Thoracic aorta (tissue), 2 donors: ENCODE measurements at regions not wholly inside any gene's neighbourhood (a gene's known extent, or its start where the extent isn't known, plus 50 kb on each side); places are given as distances from the start of the nearest gene placed in this dataset.

ENCODE experiments used
- ATAC-seq: fragments of 150-250 bp; one replicate; pipeline ENCODE4 v1.8.0; 2017; ENCODE audit warnings: low read depth; ENCODE audit not compliant: insufficient number of reproducible peaks, low FRiP score
- DNase-seq: peaks from one replicate; pipeline ENCODE4 v3.0.0-alpha.2; 2020; ENCODE audit warnings: low spot score
- H3K27ac ChIP-seq, 2 donors: fragments of 200-600 bp; sonication (generic); 1 replicate in 1 of 2; 2 replicates in 1 of 2; pipeline ENCODE4 v1.5.1; 2016; ENCODE audit warnings: mild to moderate bottlenecking in 2 of 2, moderate library complexity in 2 of 2
- H3K27me3 ChIP-seq: fragments of 200-600 bp; sonication (generic); replicated peaks from 2 replicates; pipeline ENCODE4 v1.6.0; 2016; ENCODE audit warnings: mild to moderate bottlenecking; ENCODE audit not compliant: insufficient read depth
- H3K36me3 ChIP-seq: fragments of 200-600 bp; sonication (generic); one replicate; pipeline ENCODE4 v1.5.1; 2016
- H3K4me1 ChIP-seq, 2 donors: fragments of 200-600 bp; sonication (generic); 1 replicate in 1 of 2; 2 replicates in 1 of 2; pipeline versions ENCODE4 v1.5.1 to v1.6.0; 2016; ENCODE audit warnings: low read depth in 2 of 2, mild to moderate bottlenecking in 1 of 2; ENCODE audit not compliant: control insufficient read depth in 1 of 2
- H3K4me3 ChIP-seq: fragments of 200-600 bp; sonication (generic); 2 replicates; pipeline ENCODE4 v1.5.1; 2016; ENCODE audit warnings: mild to moderate bottlenecking
- H3K9me3 ChIP-seq: fragments of 200-600 bp; sonication (generic); 2 replicates; pipeline ENCODE4 v1.5.1; 2016
- CTCF ChIP-seq: fragments of 200-600 bp; sonication (generic); IDR thresholded peaks from one replicate; pipeline ENCODE4 v1.5.1; 2019; ENCODE audit warnings: antibody characterized with exemption

- Histone ChIP-seq H3K4me1 (peaks cover 5 to 30% of the 10 kb centered on the region in 2 donors), H3K9me3 (no peaks in the 10 kb centered on the region), H3K27ac (no peak overlapping the region), H3K4me3 (no peak overlapping the region), H3K27me3 (no peaks in the 10 kb centered on the region), H3K36me3 (no peaks in the 10 kb centered on the region)
- no peak for ATAC-seq
- no peak for TF ChIP-seq CTCF
- no peak for DNase-seq
Measured at GRCh38 chr12:108021949-108022522, 107.1 kb upstream of the WSCD2 start.

GRCh38 chr12:108029051-108029835 lies 99.8 kb upstream of the WSCD2 start:
- ATAC-seq (no peak), DNase-seq (no peak)
- Histone ChIP-seq H3K36me3 (no peaks in the 10 kb centered on the region), H3K27ac (no peak overlapping the region), H3K27me3 (no peaks in the 10 kb centered on the region), H3K4me3 (no peak overlapping the region), H3K9me3 (no peaks in the 10 kb centered on the region), H3K4me1 (no peaks in the 10 kb centered on the region)
- no peak for TF ChIP-seq CTCF

- H3K4me1 ChIP-seq: no peaks in the 10 kb centered on the region
- H3K9me3 ChIP-seq: no peaks in the 10 kb centered on the region
- TF ChIP-seq CTCF: no peak
- no peaks in the 10 kb centered on the region for H3K27me3 ChIP-seq
- no peak for DNase-seq
- no peaks in the 10 kb centered on the region for H3K36me3 ChIP-seq
- no peak for ATAC-seq
- H3K4me3 ChIP-seq: no peak overlapping the region
- H3K27ac ChIP-seq: no peak overlapping the region
Measured at GRCh38 chr12:108033090-108033489, 96.0 kb upstream of the WSCD2 start.

- ATAC-seq (no peak), DNase-seq (no peak)
- no peaks in the 10 kb centered on the region for H3K9me3 ChIP-seq
- H3K27ac ChIP-seq: no peak overlapping the region
- no peak overlapping the region for H3K4me3 ChIP-seq
- no peaks in the 10 kb centered on the region for H3K36me3 ChIP-seq
- H3K4me1 ChIP-seq: no peaks in the 10 kb centered on the region
- H3K27me3 ChIP-seq: no peaks in the 10 kb centered on the region
- TF ChIP-seq CTCF: no peak
Measured at GRCh38 chr12:108035372-108035771, 93.7 kb upstream of the WSCD2 start.

- ATAC-seq: no peak
- Histone ChIP-seq H3K9me3 (no peaks in the 10 kb centered on the region), H3K27me3 (no peaks in the 10 kb centered on the region), H3K27ac (no peak overlapping the region), H3K4me3 (no peak overlapping the region), H3K4me1 (peaks cover 3 to 13% of the 10 kb centered on the region in 2 donors), H3K36me3 (no peaks in the 10 kb centered on the region)
- no peak for DNase-seq
- no peak for TF ChIP-seq CTCF
Measured at GRCh38 chr12:108037960-108038359, 91.1 kb upstream of the WSCD2 start.
